PC-9 (cell line): ENCODE measurements at regions not wholly inside any gene's neighbourhood (a gene's known extent, or its start where the extent isn't known, plus 50 kb on each side); places are given as distances from the start of the nearest gene placed in this dataset.

Experiments used
- BruUV-seq: library from RNA; stranded (reverse); fragments of 400-500 nt; replicated peaks from 2 replicates; lab custom pipeline; 2021; lab: Mats Ljungman, UMichigan
- CTCF ChIA-PET: fragments of 300-600 bp; sonication (Branson Sonifier 250); formaldehyde crosslinking; loops from one replicate; lab custom pipeline; 2022; ENCODE audit warnings: antibody characterized with exemption; lab: Charles Lee
- POLR2A ChIA-PET: fragments of 300-600 bp; sonication (Branson Sonifier 250); formaldehyde crosslinking; loops from one replicate; lab custom pipeline; 2022; ENCODE audit warnings: antibody characterized with exemption; ENCODE audit not compliant: unreplicated experiment; lab: Charles Lee
- DNase-seq, 2 experiments: peaks; one replicate each; pipeline versions ENCODE4 v3.0.0 to v3.0.0-alpha.2; 2015 to 2022; ENCODE audit warnings: mixed read lengths in 1 of 2
- H2AFZ ChIP-seq: fragments of 200-600 bp; sonication (generic); 2 replicates; pipeline ENCODE4 v1.8.1; 2017; ENCODE audit warnings: antibody characterized with exemption
- H3F3A ChIP-seq: fragments of 200-600 bp; sonication (generic); 2 replicates; pipeline ENCODE4 v1.8.1; 2017; ENCODE audit warnings: antibody characterized with exemption, mild to moderate bottlenecking, low read depth; ENCODE audit not compliant: insufficient read depth
- H3K27ac ChIP-seq: fragments of 200-600 bp; sonication (generic); 2 replicates; pipeline ENCODE4 v1.6.1; 2016; ENCODE audit warnings: mixed run types
- H3K27me3 ChIP-seq: fragments of 200-600 bp; sonication (generic); 2 replicates; pipeline ENCODE4 v1.6.1; 2016; ENCODE audit warnings: low read depth, mixed run types; ENCODE audit not compliant: insufficient read depth
- H3K36me3 ChIP-seq: fragments of 200-600 bp; sonication (generic); 2 replicates; pipeline ENCODE4 v1.6.1; 2016; ENCODE audit warnings: low read depth, mixed run types
- H3K4me1 ChIP-seq: fragments of 200-600 bp; sonication (generic); replicated peaks from 2 replicates; pipeline ENCODE4 v1.6.1; 2016; ENCODE audit warnings: mixed run types; ENCODE audit not compliant: insufficient read depth
- H3K4me2 ChIP-seq: fragments of 200-600 bp; sonication (generic); 2 replicates; pipeline ENCODE4 v1.6.1; 2017; ENCODE audit warnings: mixed run types
- H3K4me3 ChIP-seq: fragments of 200-600 bp; sonication (generic); 2 replicates; pipeline ENCODE4 v1.6.1; 2016; ENCODE audit warnings: mixed run types
- H3K79me2 ChIP-seq: fragments of 200-600 bp; sonication (generic); 2 replicates; pipeline ENCODE4 v1.6.1; 2017; ENCODE audit warnings: low read depth, mixed run types
- H3K9me2 ChIP-seq: fragments of 200-600 bp; sonication (generic); 2 replicates; pipeline ENCODE4 v1.8.1; 2017; ENCODE audit warnings: mild to moderate bottlenecking; ENCODE audit not compliant: insufficient read depth
- H3K9me3 ChIP-seq: fragments of 200-600 bp; sonication (generic); 2 replicates; pipeline ENCODE4 v1.8.1; 2016; ENCODE audit warnings: low read depth; ENCODE audit not compliant: insufficient read depth
- H4K20me1 ChIP-seq: fragments of 200-600 bp; sonication (generic); 2 replicates; pipeline ENCODE4 v1.8.1; 2017; ENCODE audit not compliant: insufficient read depth
- CTCF ChIP-seq: fragments of 200-600 bp; sonication (generic); conservative IDR thresholded peaks from 2 replicates; pipeline ENCODE4 v1.6.1; 2017; ENCODE audit warnings: mixed run types, antibody characterized with exemption, mild to moderate bottlenecking, moderate library complexity
- EZH2 ChIP-seq: fragments of 200-600 bp; sonication (generic); IDR thresholded peaks from 2 replicates; pipeline ENCODE4 v1.8.0; 2017; ENCODE audit warnings: antibody characterized with exemption, low read depth
- intact Hi-C: fragments of 100-400 bp; cut with micrococcal nuclease; formaldehyde crosslinking; loops from one replicate; pipeline ENCODE4 v1.10.0; 2022; ENCODE audit not compliant: unreplicated experiment

GRCh38 chr1:185670187-185670627, 64.0 kb upstream of the HMCN1 start:
- H3K4me2 ChIP-seq: no peak overlapping the region
- intact Hi-C loops: loop anchor here (5.0 kb wide), 2 partner anchors 513 to 683 kb away; partner anchors contain the start of genes SWT1 and TRMT1L
- H3K27me3 ChIP-seq: no peaks in the 10 kb centered on the region

GRCh38 chr1:185668013-185668412, 66.2 kb upstream of the HMCN1 start:
- no peak for DNase-seq
- no peak overlapping the region for H3K27ac ChIP-seq
- TF ChIP-seq EZH2: no peak
- no peak for TF ChIP-seq CTCF
- H3K36me3 ChIP-seq: no peaks in the 10 kb centered on the region
- no peak overlapping the region for H3K4me2 ChIP-seq
- intact Hi-C loops: no loop called here
- H3K4me1 ChIP-seq: no peaks in the 10 kb centered on the region
- POLR2A ChIA-PET: no interaction called here
- H2AFZ ChIP-seq: no peak overlapping the region
- H3K9me3 ChIP-seq: no peaks in the 10 kb centered on the region
- H3K4me3 ChIP-seq: no peak overlapping the region
- CTCF ChIA-PET: no interaction called here
- H3F3A ChIP-seq: no peaks in the 10 kb centered on the region
- BruUV-seq: no TSS peak
- H4K20me1 ChIP-seq: no peaks in the 10 kb centered on the region
- H3K79me2 ChIP-seq: no peaks in the 10 kb centered on the region
- no peaks in the 10 kb centered on the region for H3K27me3 ChIP-seq
- H3K9me2 ChIP-seq: no peaks in the 10 kb centered on the region

More at GRCh38 chr1:185670187-185670627, 64.0 kb upstream of the HMCN1 start:
- Histone ChIP-seq H3K9me2 (no peaks in the 10 kb centered on the region), H3K36me3 (no peaks in the 10 kb centered on the region), H3F3A (no peaks in the 10 kb centered on the region), H4K20me1 (no peaks in the 10 kb centered on the region), H3K27ac (no peak overlapping the region), H3K79me2 (no peaks in the 10 kb centered on the region), H3K4me3 (no peak overlapping the region), H2AFZ (no peak overlapping the region; the same call in 1 of the 2 replicates), H3K4me1 (no peaks in the 10 kb centered on the region), H3K9me3 (no peaks in the 10 kb centered on the region)
- no TSS peak for BruUV-seq
- CTCF ChIA-PET: interaction anchor here (0.6 to 1.3 kb wide), 3 partner anchors 74 to 506 kb away, joined by 3 to 6 read pairs (median 3); partner anchors contain the start of gene IVNS1ABP
- peak in 1 of 2 experiments; percentile 17 for DNase-seq
- peak; percentile 36; the same call in 1 of the 2 replicates for TF ChIP-seq CTCF
- no peak for TF ChIP-seq EZH2
- POLR2A ChIA-PET: no interaction called here

GRCh38 chr1:185666582-185666981, 67.6 kb upstream of the HMCN1 start:
- TF ChIP-seq EZH2 (no peak), CTCF (no peak)
- no peaks in the 10 kb centered on the region for H3F3A ChIP-seq
- DNase-seq: no peak
- H3K4me3 ChIP-seq: no peak overlapping the region
- intact Hi-C loops: no loop called here
- no peaks in the 10 kb centered on the region for H3K9me3 ChIP-seq
- H3K4me2 ChIP-seq: no peak overlapping the region
- no peaks in the 10 kb centered on the region for H3K9me2 ChIP-seq
- no peaks in the 10 kb centered on the region for H3K4me1 ChIP-seq
- BruUV-seq: no TSS peak
- ChIA-PET POLR2A (no interaction called here), CTCF (no interaction called here)
- H3K27me3 ChIP-seq: no peaks in the 10 kb centered on the region
- no peak overlapping the region for H2AFZ ChIP-seq
- no peak overlapping the region for H3K27ac ChIP-seq
- no peaks in the 10 kb centered on the region for H3K79me2 ChIP-seq
- no peaks in the 10 kb centered on the region for H3K36me3 ChIP-seq
- H4K20me1 ChIP-seq: no peaks in the 10 kb centered on the region
